ENCODE measurements at regions not wholly inside any gene's neighbourhood (a gene's known extent, or its start where the extent isn't known, plus 50 kb on each side); places are given as distances from the start of the nearest gene placed in this dataset.

DNA sequence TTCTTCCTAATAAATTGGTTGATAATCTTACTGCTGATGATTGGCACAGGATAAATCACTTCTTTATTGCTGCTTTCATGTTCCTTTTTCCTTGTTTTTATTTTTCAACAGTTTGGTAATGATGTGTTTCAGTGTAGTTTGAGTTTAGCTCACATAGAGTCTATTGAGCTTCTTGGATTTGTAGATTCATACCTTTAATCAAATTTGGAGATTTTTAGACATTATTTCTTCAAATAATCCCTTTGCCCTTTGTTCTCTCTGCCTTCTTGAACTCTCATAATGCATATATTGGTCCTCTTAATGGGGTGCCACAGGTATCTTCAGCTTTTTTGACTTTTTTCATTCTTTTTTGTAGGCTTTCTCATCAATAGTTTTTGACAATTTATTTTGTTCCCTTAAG, 275.3 kb downstream of the TLE4 start:
- TF ChIP-seq, protein P1, sequence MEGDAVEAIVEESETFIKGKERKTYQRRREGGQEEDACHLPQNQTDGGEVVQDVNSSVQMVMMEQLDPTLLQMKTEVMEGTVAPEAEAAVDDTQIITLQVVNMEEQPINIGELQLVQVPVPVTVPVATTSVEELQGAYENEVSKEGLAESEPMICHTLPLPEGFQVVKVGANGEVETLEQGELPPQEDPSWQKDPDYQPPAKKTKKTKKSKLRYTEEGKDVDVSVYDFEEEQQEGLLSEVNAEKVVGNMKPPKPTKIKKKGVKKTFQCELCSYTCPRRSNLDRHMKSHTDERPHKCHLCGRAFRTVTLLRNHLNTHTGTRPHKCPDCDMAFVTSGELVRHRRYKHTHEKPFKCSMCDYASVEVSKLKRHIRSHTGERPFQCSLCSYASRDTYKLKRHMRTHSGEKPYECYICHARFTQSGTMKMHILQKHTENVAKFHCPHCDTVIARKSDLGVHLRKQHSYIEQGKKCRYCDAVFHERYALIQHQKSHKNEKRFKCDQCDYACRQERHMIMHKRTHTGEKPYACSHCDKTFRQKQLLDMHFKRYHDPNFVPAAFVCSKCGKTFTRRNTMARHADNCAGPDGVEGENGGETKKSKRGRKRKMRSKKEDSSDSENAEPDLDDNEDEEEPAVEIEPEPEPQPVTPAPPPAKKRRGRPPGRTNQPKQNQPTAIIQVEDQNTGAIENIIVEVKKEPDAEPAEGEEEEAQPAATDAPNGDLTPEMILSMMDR (conservative IDR thresholded peaks at IDR 0.05; ENCODE audit: low read length) = no peak
- TF ChIP-seq EZH2phosphoT487 (IDR thresholded peaks at IDR 0.05; ENCODE audit: borderline replicate concordance) = no peak

All from Loucy (cell line).